GM21737 (cell line): ENCODE measurements at regions not wholly inside any gene's neighbourhood (a gene's known extent, or its start where the extent isn't known, plus 50 kb on each side); places are given as distances from the start of the nearest gene placed in this dataset.

Experiments
- ATAC-seq: cut with Tn5 transposase; IDR thresholded peaks from one replicate; pipeline ENCODE4 v1.9.1; 2021; ENCODE audit warnings: mild to moderate bottlenecking, moderate library complexity; ENCODE audit not compliant: unreplicated experiment

- ATAC-seq: no peak
These were observed 139.1 kb upstream of the PTGFR start for GRCh38 chr1:78351551-78352216.

- no peak for ATAC-seq
These were observed 135.1 kb upstream of the PTGFR start for GRCh38 chr1:78355656-78356055.

- ATAC-seq: no peak
These were observed 132.6 kb upstream of the PTGFR start for GRCh38 chr1:78358165-78358564.

GRCh38 chr1:78359666-78360065 is 131.1 kb upstream of the PTGFR start:
- no peak for ATAC-seq

- ATAC-seq: no peak
These were observed 130.2 kb upstream of the PTGFR start for GRCh38 chr1:78360584-78360983.

- ATAC-seq: no peak
These were observed 123.1 kb upstream of the PTGFR start for GRCh38 chr1:78367700-78368099.

GRCh38 chr1:78369546-78369945 is 121.2 kb upstream of the PTGFR start:
- no peak for ATAC-seq

- ATAC-seq: peak; percentile 77
These were observed 120.4 kb upstream of the PTGFR start for GRCh38 chr1:78370356-78370755.

GRCh38 chr1:78370779-78371482 is 119.8 kb upstream of the PTGFR start:
- peak; percentile 62 for ATAC-seq

GRCh38 chr1:78373676-78374075 is 117.1 kb upstream of the PTGFR start:
- no peak for ATAC-seq

GRCh38 chr1:78375996-78376395 is 114.8 kb upstream of the PTGFR start:
- no peak for ATAC-seq

- peak; percentile 89 for ATAC-seq
These were observed 113.3 kb upstream of the PTGFR start for GRCh38 chr1:78377356-78377928.

- ATAC-seq: no peak
These were observed 106.9 kb upstream of the PTGFR start for GRCh38 chr1:78383923-78384322.

- peak; percentile 92 for ATAC-seq
These were observed 104.9 kb upstream of the PTGFR start for GRCh38 chr1:78385744-78386462.

GRCh38 chr1:78387201-78387600 is 103.6 kb upstream of the PTGFR start:
- ATAC-seq: no peak

- no peak for ATAC-seq
These were observed 102.9 kb upstream of the PTGFR start for GRCh38 chr1:78387871-78388270.

GRCh38 chr1:78388275-78388674 is 102.5 kb upstream of the PTGFR start:
- no peak for ATAC-seq

GRCh38 chr1:78401148-78401547 is 89.6 kb upstream of the PTGFR start:
- ATAC-seq: no peak

- ATAC-seq: no peak
These were observed 82.6 kb upstream of the PTGFR start for GRCh38 chr1:78408192-78408591.

GRCh38 chr1:78408810-78409209 is 82.0 kb upstream of the PTGFR start:
- no peak for ATAC-seq

GRCh38 chr1:78410643-78411042 is 80.1 kb upstream of the PTGFR start:
- ATAC-seq: no peak

GRCh38 chr1:78411707-78412106 is 79.1 kb upstream of the PTGFR start:
- no peak for ATAC-seq
